ENCODE measurements at regions not wholly inside any gene's neighbourhood (a gene's known extent, or its start where the extent isn't known, plus 50 kb on each side); places are given as distances from the start of the nearest gene placed in this dataset.
A peak's percentile ranks its signal among the peaks of the same experiment; 100 is the strongest.
"Not testable (repeated sequence)": the region's sequence is repeated elsewhere in the genome, so short reads cannot be mapped to it uniquely, and the experiment has no call there.

DNA sequence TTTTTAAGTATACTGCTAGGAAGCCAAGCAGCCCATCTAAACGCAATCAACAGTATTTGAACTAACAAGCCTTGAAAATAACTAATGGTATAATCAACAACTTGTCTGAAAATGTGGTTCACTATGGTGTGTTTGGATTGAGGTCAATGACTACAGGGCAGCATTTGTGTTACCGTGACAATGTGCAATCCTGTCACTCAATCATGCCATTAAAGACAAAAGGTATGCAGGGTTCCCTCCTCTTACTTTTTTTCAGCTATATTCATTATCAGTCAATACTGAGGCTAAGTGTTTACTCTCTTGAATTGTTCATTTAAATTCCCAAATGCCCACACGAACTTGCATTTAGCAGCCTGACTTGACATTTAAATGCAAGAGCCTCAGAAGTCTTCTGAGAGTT is 1099.3 kb upstream of the EPHA6 start:
- Histone ChIP-seq H3K9me3 (replicated peaks) (no peaks in the 10 kb centered on the region), H3K4me3 (no peak overlapping the region), H3K4me1 (no peaks in the 10 kb centered on the region), H3K27ac (no peak overlapping the region), H3K27me3 (no peaks in the 10 kb centered on the region), H3K36me3 (no peaks in the 10 kb centered on the region)
- no peak for DNase-seq

- H3K36me3 ChIP-seq = no peaks in the 10 kb centered on the region
- no peaks in the 10 kb centered on the region for H3K27me3 ChIP-seq
- H3K9me3 ChIP-seq (replicated peaks) = no peaks in the 10 kb centered on the region
- H3K27ac ChIP-seq = no peak overlapping the region
- no peak overlapping the region for H3K4me3 ChIP-seq
- DNase-seq = no peak
- no peaks in the 10 kb centered on the region for H3K4me1 ChIP-seq
Measured at GRCh38 chr3:95717048-95717447, 1097.3 kb upstream of the EPHA6 start.

- Histone ChIP-seq H3K27ac (no peak overlapping the region), H3K4me3 (no peak overlapping the region), H3K9me3 (replicated peaks) (no peaks in the 10 kb centered on the region), H3K4me1 (no peaks in the 10 kb centered on the region), H3K36me3 (no peaks in the 10 kb centered on the region), H3K27me3 (no peaks in the 10 kb centered on the region)
- DNase-seq = no peak
Measured at GRCh38 chr3:95718168-95718567, 1096.2 kb upstream of the EPHA6 start.

GRCh38 chr3:95719481-95719880 is 1094.9 kb upstream of the EPHA6 start:
- Histone ChIP-seq H3K27ac (no peak overlapping the region), H3K9me3 (replicated peaks) (no peaks in the 10 kb centered on the region), H3K4me1 (no peaks in the 10 kb centered on the region), H3K4me3 (no peak overlapping the region), H3K36me3 (no peaks in the 10 kb centered on the region), H3K27me3 (no peaks in the 10 kb centered on the region)
- DNase-seq = no peak

GRCh38 chr3:95721938-95722337 is 1092.5 kb upstream of the EPHA6 start:
- Histone ChIP-seq H3K27ac (no peak overlapping the region), H3K4me3 (no peak overlapping the region), H3K4me1 (no peaks in the 10 kb centered on the region), H3K36me3 (no peaks in the 10 kb centered on the region), H3K9me3 (replicated peaks) (no peaks in the 10 kb centered on the region), H3K27me3 (no peaks in the 10 kb centered on the region)
- DNase-seq = no peak

GRCh38 chr3:95725770-95726169 is 1088.6 kb upstream of the EPHA6 start:
- no peaks in the 10 kb centered on the region for H3K4me1 ChIP-seq
- no peak for DNase-seq
- no peak overlapping the region for H3K27ac ChIP-seq
- no peaks in the 10 kb centered on the region for H3K9me3 ChIP-seq (replicated peaks)
- H3K36me3 ChIP-seq = no peaks in the 10 kb centered on the region
- no peaks in the 10 kb centered on the region for H3K27me3 ChIP-seq
- H3K4me3 ChIP-seq = no peak overlapping the region

GRCh38 chr3:95731753-95732152 is 1082.6 kb upstream of the EPHA6 start:
- Histone ChIP-seq H3K9me3 (replicated peaks) (no peaks in the 10 kb centered on the region), H3K4me1 (no peaks in the 10 kb centered on the region), H3K27ac (no peak overlapping the region), H3K4me3 (no peak overlapping the region), H3K27me3 (no peaks in the 10 kb centered on the region), H3K36me3 (no peaks in the 10 kb centered on the region)
- DNase-seq = no peak

GRCh38 chr3:95733336-95733735 is 1081.1 kb upstream of the EPHA6 start:
- no peaks in the 10 kb centered on the region for H3K4me1 ChIP-seq
- H3K4me3 ChIP-seq = no peak overlapping the region
- H3K9me3 ChIP-seq (replicated peaks) = no peaks in the 10 kb centered on the region
- no peak overlapping the region for H3K27ac ChIP-seq
- H3K36me3 ChIP-seq = no peaks in the 10 kb centered on the region
- no peaks in the 10 kb centered on the region for H3K27me3 ChIP-seq
- no peak for DNase-seq

DNA sequence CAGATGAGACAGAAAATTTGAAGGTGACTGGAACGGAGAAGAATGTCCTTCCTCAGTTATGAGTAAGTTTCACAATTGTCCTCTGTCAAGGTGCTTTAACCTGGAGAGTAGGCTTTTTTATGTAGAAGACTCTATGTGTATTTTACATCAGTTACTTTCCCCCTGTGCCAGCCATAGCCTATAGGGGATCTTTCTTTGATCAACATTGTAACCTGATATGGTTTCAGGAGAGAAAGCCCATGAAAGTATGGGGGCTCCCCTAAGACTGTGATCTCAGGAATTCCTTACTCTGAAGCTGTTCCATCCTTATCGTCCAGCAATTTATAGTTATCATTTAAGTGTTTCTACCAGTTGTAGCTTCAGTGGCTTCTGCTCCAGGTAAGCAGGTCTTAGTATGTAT is 1076.3 kb upstream of the EPHA6 start:
- no peak for DNase-seq
- Histone ChIP-seq H3K27me3 (no peaks in the 10 kb centered on the region), H3K36me3 (no peaks in the 10 kb centered on the region), H3K27ac (no peak overlapping the region), H3K4me3 (no peak overlapping the region), H3K9me3 (replicated peaks) (no peaks in the 10 kb centered on the region), H3K4me1 (no peaks in the 10 kb centered on the region)

GRCh38 chr3:95744896-95745295 is 1069.5 kb upstream of the EPHA6 start:
- H3K9me3 ChIP-seq (replicated peaks); H3K4me1 ChIP-seq; H3K27ac ChIP-seq; H3K36me3 ChIP-seq; H3K4me3 ChIP-seq; H3K27me3 ChIP-seq; DNase-seq: not testable (repeated sequence)

DNA sequence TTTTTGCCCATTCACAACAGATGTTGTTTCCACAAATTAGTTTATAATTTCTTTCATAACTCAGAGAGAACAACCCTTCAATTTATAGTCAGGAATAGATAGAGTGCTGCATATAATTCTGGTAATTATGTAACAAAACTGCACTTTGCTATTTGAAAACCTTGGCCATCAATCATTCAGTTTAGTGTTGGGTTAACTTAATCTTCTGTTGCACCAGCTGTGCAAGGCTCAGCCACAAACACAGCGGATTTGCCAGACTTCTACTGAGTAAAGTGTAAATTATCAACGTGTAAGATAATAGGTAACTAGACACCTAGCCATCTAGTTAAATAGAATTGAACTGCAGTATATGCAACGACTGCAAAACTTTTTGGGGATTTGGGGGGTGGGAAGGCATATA is 1064.3 kb upstream of the EPHA6 start:
- peak in 1 of 2 experiments; percentile 5 for DNase-seq
- Histone ChIP-seq H3K4me1 (no peaks in the 10 kb centered on the region), H3K27me3 (no peaks in the 10 kb centered on the region), H3K4me3 (no peak overlapping the region), H3K36me3 (no peaks in the 10 kb centered on the region), H3K27ac (no peak overlapping the region), H3K9me3 (replicated peaks) (no peaks in the 10 kb centered on the region)

DNA sequence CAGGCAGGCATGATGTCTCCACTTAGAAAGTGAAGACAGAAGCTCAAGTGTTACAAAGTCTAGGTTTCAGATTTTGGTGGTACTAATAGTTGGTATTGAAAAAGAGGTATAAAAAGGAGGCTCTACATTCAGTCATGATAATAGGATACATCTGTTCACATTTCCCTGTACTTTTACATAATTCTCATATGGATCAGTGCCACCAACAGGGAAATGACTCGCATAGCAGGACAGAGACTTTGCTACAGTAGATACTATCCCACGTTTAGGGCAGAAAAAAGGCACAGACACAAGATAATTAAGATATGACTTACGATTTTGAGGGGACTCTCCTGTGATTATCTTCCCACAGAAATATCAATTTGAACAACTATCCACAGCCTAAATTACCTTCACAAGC is 1062.9 kb upstream of the EPHA6 start:
- no peaks in the 10 kb centered on the region for H3K27me3 ChIP-seq
- H3K4me1 ChIP-seq = no peaks in the 10 kb centered on the region
- H3K36me3 ChIP-seq = no peaks in the 10 kb centered on the region
- no peak for DNase-seq
- H3K4me3 ChIP-seq = no peak overlapping the region
- H3K9me3 ChIP-seq (replicated peaks) = no peaks in the 10 kb centered on the region
- no peak overlapping the region for H3K27ac ChIP-seq

DNA sequence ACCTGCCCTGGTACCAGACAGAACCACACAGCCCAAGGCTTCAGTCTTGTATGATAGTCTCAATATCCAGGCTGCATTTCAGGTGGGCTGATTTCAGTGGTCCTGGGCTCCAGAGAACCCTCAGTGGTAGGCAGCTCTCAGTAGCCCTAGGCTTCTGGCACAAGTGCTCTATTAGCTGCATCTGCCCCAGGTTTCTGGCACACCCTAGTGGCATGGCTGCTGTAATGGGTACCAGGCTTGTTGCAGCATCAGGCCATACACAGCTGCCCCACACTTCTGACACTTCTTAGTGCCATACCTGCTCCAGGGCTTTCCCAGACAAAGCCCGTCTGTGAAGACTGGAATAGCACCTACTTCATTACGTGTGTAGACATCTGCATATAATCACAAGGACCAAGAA is 1062.2 kb upstream of the EPHA6 start:
- H3K27ac ChIP-seq = no peak overlapping the region

GRCh38 chr3:95758707-95759106 is 1055.7 kb upstream of the EPHA6 start:
- H3K9me3 ChIP-seq (replicated peaks) = no peaks in the 10 kb centered on the region
- no peaks in the 10 kb centered on the region for H3K36me3 ChIP-seq
- H3K4me1 ChIP-seq = no peaks in the 10 kb centered on the region
- H3K27me3 ChIP-seq = no peaks in the 10 kb centered on the region
- no peak overlapping the region for H3K4me3 ChIP-seq
- no peak for DNase-seq
- no peak overlapping the region for H3K27ac ChIP-seq

More for the DNA sequence above, 1062.2 kb upstream of the EPHA6 start:
- Histone ChIP-seq H3K4me3 (no peak overlapping the region), H3K9me3 (replicated peaks) (no peaks in the 10 kb centered on the region), H3K4me1 (no peaks in the 10 kb centered on the region), H3K36me3 (no peaks in the 10 kb centered on the region), H3K27me3 (no peaks in the 10 kb centered on the region)
- no peak for DNase-seq

DNA sequence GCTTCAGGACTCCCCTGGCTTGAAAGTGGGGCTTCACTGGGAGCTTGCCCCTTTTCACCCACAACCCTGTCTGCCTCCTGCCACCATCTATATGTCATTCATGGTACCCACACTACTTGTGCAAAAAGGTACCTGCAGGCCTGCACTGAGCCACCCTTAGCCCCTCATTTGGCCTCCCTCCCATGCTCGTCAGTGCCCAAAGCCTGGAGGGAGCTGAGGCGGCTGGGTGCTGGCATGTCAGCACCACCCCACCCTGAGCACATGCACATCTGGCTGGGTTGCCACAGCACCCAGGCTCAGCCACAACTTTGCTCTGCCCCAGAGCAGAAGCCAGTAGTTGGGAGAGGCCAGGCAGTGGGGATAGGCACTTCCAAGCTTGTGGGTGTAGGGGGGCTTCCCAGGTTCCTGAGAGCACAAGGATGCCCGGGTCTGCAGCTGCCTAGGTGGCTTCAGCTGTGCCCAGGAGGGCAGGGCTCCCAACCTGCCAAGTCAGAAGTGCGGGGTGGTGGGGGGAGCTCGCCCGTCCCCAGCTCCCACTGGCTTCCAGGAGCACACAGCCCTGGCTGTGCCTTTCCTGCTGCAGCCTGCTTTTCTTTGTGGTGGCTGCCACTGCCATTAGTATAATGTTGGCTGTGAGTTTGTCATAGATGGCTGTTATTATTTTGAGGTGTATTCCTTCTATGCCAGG is 1054.6 kb upstream of the EPHA6 start:
- H3K36me3 ChIP-seq = no peaks in the 10 kb centered on the region
- no peaks in the 10 kb centered on the region for H3K27me3 ChIP-seq
- H3K27ac ChIP-seq = no peak overlapping the region
- no peaks in the 10 kb centered on the region for H3K9me3 ChIP-seq (replicated peaks)
- no peak overlapping the region for H3K4me3 ChIP-seq
- H3K4me1 ChIP-seq = no peaks in the 10 kb centered on the region
- no peak for DNase-seq

DNA sequence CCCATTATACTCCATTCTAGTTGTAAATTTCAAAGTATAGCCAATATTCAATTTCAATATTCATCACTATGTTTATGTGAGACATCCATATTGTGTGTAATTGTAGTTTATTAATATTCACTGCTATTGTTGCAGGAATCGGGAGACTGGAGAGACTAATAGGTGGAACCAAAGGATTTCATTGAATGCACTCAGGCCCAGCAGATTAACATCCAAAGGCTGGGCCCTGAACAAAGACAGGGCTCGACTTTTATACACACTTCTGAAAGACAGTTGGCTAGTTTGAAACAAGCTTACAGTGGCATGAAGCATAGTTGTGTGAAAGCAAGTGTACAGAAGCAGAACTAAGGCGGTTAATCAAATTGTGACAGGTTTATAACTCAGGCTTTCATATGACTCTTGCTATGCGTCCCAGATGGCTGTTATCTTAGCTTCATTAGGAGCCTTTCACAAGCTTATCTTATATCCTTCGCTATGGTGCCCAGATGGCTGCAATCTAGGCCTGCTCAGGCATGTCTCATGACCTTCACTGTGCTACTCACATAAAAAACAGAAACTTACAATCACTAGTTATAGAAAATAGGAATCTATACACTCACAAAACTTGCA is 1038.8 kb upstream of the EPHA6 start:
- Histone ChIP-seq H3K9me3 (replicated peaks) (no peaks in the 10 kb centered on the region), H3K4me3 (no peak overlapping the region), H3K4me1 (no peaks in the 10 kb centered on the region), H3K27ac (no peak overlapping the region), H3K36me3 (no peaks in the 10 kb centered on the region), H3K27me3 (no peaks in the 10 kb centered on the region)
- DNase-seq = no peak

All from SJCRH30 (cell line).